ENCODE measurements at regions not wholly inside any gene's neighbourhood (a gene's known extent, or its start where the extent isn't known, plus 50 kb on each side); places are given as distances from the start of the nearest gene placed in this dataset.

- DNase-seq (ENCODE audit: low read depth) = no peak
Observed at GRCh38 chr6:22401206-22401605, 104.4 kb upstream of the PRL start.

GRCh38 chr6:22401932-22402331, 105.1 kb upstream of the PRL start:
- DNase-seq (ENCODE audit: low read depth) = no peak

- DNase-seq (ENCODE audit: low read depth) = no peak
Observed at GRCh38 chr6:22409486-22409885, 112.7 kb upstream of the PRL start.

- DNase-seq (ENCODE audit: low read depth) = no peak
Observed at GRCh38 chr6:22411376-22412105, 114.7 kb upstream of the PRL start.

GRCh38 chr6:22412994-22413393, 116.2 kb upstream of the PRL start:
- DNase-seq (ENCODE audit: low read depth) = no peak

- DNase-seq (ENCODE audit: low read depth) = no peak
Observed at GRCh38 chr6:22413681-22414311, 117.0 kb upstream of the PRL start.

GRCh38 chr6:22418714-22419113, 121.9 kb upstream of the PRL start:
- no peak for DNase-seq (ENCODE audit: low read depth)

GRCh38 chr6:22421198-22421597, 124.4 kb upstream of the PRL start:
- no peak for DNase-seq (ENCODE audit: low read depth)

GRCh38 chr6:22424196-22424595, 127.4 kb upstream of the PRL start:
- DNase-seq (ENCODE audit: low read depth) = no peak

GRCh38 chr6:22432060-22432459, 135.2 kb upstream of the PRL start:
- no peak for DNase-seq (ENCODE audit: low read depth)

GRCh38 chr6:22433745-22434144, 135.6 kb upstream of the HDGFL1 start:
- DNase-seq (ENCODE audit: low read depth) = no peak

GRCh38 chr6:22435151-22435550, 134.2 kb upstream of the HDGFL1 start:
- no peak for DNase-seq (ENCODE audit: low read depth)

GRCh38 chr6:22436134-22436533, 133.2 kb upstream of the HDGFL1 start:
- no peak for DNase-seq (ENCODE audit: low read depth)

- no peak for DNase-seq (ENCODE audit: low read depth)
Observed at GRCh38 chr6:22437665-22438064, 131.7 kb upstream of the HDGFL1 start.

- no peak for DNase-seq (ENCODE audit: low read depth)
Observed at GRCh38 chr6:22442826-22443225, 126.5 kb upstream of the HDGFL1 start.

GRCh38 chr6:22444330-22444729, 125.0 kb upstream of the HDGFL1 start:
- DNase-seq (ENCODE audit: low read depth) = no peak

GRCh38 chr6:22445946-22446345, 123.4 kb upstream of the HDGFL1 start:
- DNase-seq (ENCODE audit: low read depth) = no peak

GRCh38 chr6:22447249-22448196, 121.8 kb upstream of the HDGFL1 start:
- DNase-seq (ENCODE audit: low read depth) = no peak

- DNase-seq (ENCODE audit: low read depth) = no peak
Observed at GRCh38 chr6:22448291-22448711, 121.1 kb upstream of the HDGFL1 start.

GRCh38 chr6:22451962-22452361, 117.4 kb upstream of the HDGFL1 start:
- no peak for DNase-seq (ENCODE audit: low read depth)

GRCh38 chr6:22455378-22455777, 114.0 kb upstream of the HDGFL1 start:
- DNase-seq (ENCODE audit: low read depth) = no peak

GRCh38 chr6:22457996-22458395, 111.4 kb upstream of the HDGFL1 start:
- DNase-seq (ENCODE audit: low read depth) = no peak
